ENCODE measurements at regions not wholly inside any gene's neighbourhood (a gene's known extent, or its start where the extent isn't known, plus 50 kb on each side); places are given as distances from the start of the nearest gene placed in this dataset.

- Histone ChIP-seq H3K36me3 (ENCODE audit: control insufficient read depth, insufficient read depth, low read length) (no peaks in the 10 kb centered on the region), H3K27ac (ENCODE audit: insufficient read depth, low read length) (no peak overlapping the region), H3K4me3 (ENCODE audit: insufficient read depth, low read depth, low read length) (no peak overlapping the region), H3K79me1 (ENCODE audit: low read depth in 1 of 2, low read length in 2 of 2) (no peaks in the 10 kb centered on the region), H3K9me3 (ENCODE audit: control insufficient read depth, insufficient read depth, low read length) (peaks cover 13% of the 10 kb centered on the region), H4K5ac (ENCODE audit: low read depth, low read length) (no peak overlapping the region), H3K56ac (ENCODE audit: extremely low read depth, insufficient read depth, low read length) (no peak overlapping the region), H2BK20ac (ENCODE audit: low read depth, low read length) (no peak overlapping the region), H3K23ac (ENCODE audit: low read depth, low read length) (no peak overlapping the region), H3K27me3 (ENCODE audit: control insufficient read depth, insufficient read depth, low read length) (no peaks in the 10 kb centered on the region), H2AK9ac (replicated peaks; ENCODE audit: low read depth, low read length, poor library complexity) (no peak overlapping the region), H2BK120ac (ENCODE audit: low read depth, low read length) (no peak overlapping the region), H2BK5ac (ENCODE audit: low read depth, low read length, poor library complexity, severe bottlenecking) (no peak overlapping the region), H2BK15ac (ENCODE audit: low read depth, low read length) (no peak overlapping the region), H2AK5ac (ENCODE audit: low read depth, low read length) (no peak overlapping the region), H4K91ac (ENCODE audit: insufficient read depth, low read depth, low read length) (no peak overlapping the region), H4K8ac (ENCODE audit: low read depth in 2 of 2, low read length in 2 of 2) (no peak overlapping the region), H3K9ac (ENCODE audit: low read depth, low read length) (no peak overlapping the region), H2AFZ (replicated peaks; ENCODE audit: low read length, poor library complexity) (no peak overlapping the region), H3K4ac (ENCODE audit: low read depth, low read length) (no peak overlapping the region), H3K18ac (ENCODE audit: low read depth, low read length) (no peak overlapping the region), H4K20me1 (ENCODE audit: insufficient read depth, low read length) (no peaks in the 10 kb centered on the region), H3K4me1 (ENCODE audit: control insufficient read depth, insufficient read depth, low read length) (no peaks in the 10 kb centered on the region), H3K14ac (replicated peaks; ENCODE audit: low read depth, low read length) (no peak overlapping the region), H3K9me1 (ENCODE audit: insufficient read depth, low read length) (no peaks in the 10 kb centered on the region), H3K4me2 (ENCODE audit: low read depth, low read length) (no peak overlapping the region)
- dilution Hi-C loops (cut with HindIII; ENCODE audit: low sequenced_read_pairs, unreplicated experiment) (no loop called here), intact Hi-C loops (cut with micrococcal nuclease) (no loop called here), in situ Hi-C loops (cut with MboI; ENCODE audit: low sequenced_read_pairs) (no loop called here)
- ATAC-seq (ENCODE audit: low read depth) (no peak), DNase-seq (no peak)
- TF ChIP-seq RFX5 (IDR thresholded peaks at IDR 0.05; ENCODE audit: low read depth, low read length) (no peak), BHLHE40 (IDR thresholded peaks at IDR 0.05; ENCODE audit: low read depth, low read length) (no peak), CEBPB (IDR thresholded peaks at IDR 0.05; ENCODE audit: low read depth, low read length) (no peak), CTCF (conservative IDR thresholded peaks at IDR 0.05; ENCODE audit: low read depth, low read length) (no peak), MAZ (IDR thresholded peaks at IDR 0.05; ENCODE audit: borderline replicate concordance, low read depth, low read length) (no peak), CHD1 (IDR thresholded peaks at IDR 0.05; ENCODE audit: low read depth, low read length) (no peak), ELK1 (IDR thresholded peaks at IDR 0.05; ENCODE audit: borderline replicate concordance, low read depth, low read length) (no peak), SMC3 (IDR thresholded peaks at IDR 0.05; ENCODE audit: low read depth, low read length) (no peak), RAD21 (IDR thresholded peaks at IDR 0.05; ENCODE audit: low read length) (no peak), NFE2L2 (IDR thresholded peaks at IDR 0.05; ENCODE audit: low read depth, low read length) (no peak), MXI1 (IDR thresholded peaks at IDR 0.05; ENCODE audit: borderline replicate concordance, low read depth, low read length) (no peak), MAFK (IDR thresholded peaks at IDR 0.05; ENCODE audit: low read depth, low read length) (no peak), USF2 (IDR thresholded peaks at IDR 0.05; ENCODE audit: low read depth, low read length) (no peak), POLR2A (IDR thresholded peaks at IDR 0.05; ENCODE audit: low read depth, low read length) (no peak), FOS (IDR thresholded peaks at IDR 0.05; ENCODE audit: low read depth, low read length) (no peak)
- POLR2A ChIA-PET (ENCODE audit: unreplicated experiment) = no interaction called here
- BruUV-seq (replicated peaks) = no TSS peak
- CTCF ChIA-PET = no interaction called here
- no CpG with 5 or more reads among the region's 10 CpGs for WGBS, 2 experiments (ENCODE audit: extremely low coverage in 2 of 2, insufficient read length in 1 of 2)
Observed at GRCh38 chr7:68446183-68446582, 1152.1 kb upstream of the AUTS2 start.

All from IMR-90 (cell line).